ENCODE measurements at regions not wholly inside any gene's neighbourhood (a gene's known extent, or its start where the extent isn't known, plus 50 kb on each side); places are given as distances from the start of the nearest gene placed in this dataset.

- TF ChIP-seq CTCF (conservative IDR thresholded peaks at IDR 0.05) (no peak), EZH2 (IDR thresholded peaks at IDR 0.05; ENCODE audit: low read depth) (no peak)
These were observed 150.1 kb downstream of the TPRA1 start for GRCh38 chr3:127440384-127440783.
